Tibial nerve (tissue), 4 donors: ENCODE measurements at regions not wholly inside any gene's neighbourhood (a gene's known extent, or its start where the extent isn't known, plus 50 kb on each side); places are given as distances from the start of the nearest gene placed in this dataset.
"Not testable (repeated sequence)": the region's sequence is repeated elsewhere in the genome, so short reads cannot be mapped to it uniquely, and the experiment has no call there.

Experiments used
- DNase-seq, 2 donors: peaks; one replicate each; pipeline ENCODE4 v3.0.0-alpha.2; 2019; ENCODE audit warnings: low spot score in 2 of 2
- H3K27ac ChIP-seq, 4 donors: fragments of 200-600 bp; sonication (generic) in 3 of 4; one replicate each; pipeline ENCODE4 v1.5.1; 2017 to 2019; ENCODE audit warnings: mild to moderate bottlenecking in 1 of 4
- H3K27me3 ChIP-seq, 2 donors: fragments of 200-600 bp; sonication (generic) in 1 of 2; one replicate each; pipeline versions ENCODE4 v1.5.1 to v1.6.0; 2017 to 2019
- H3K36me3 ChIP-seq, 3 donors: fragments of 200-600 bp; sonication (generic); one replicate each; pipeline ENCODE4 v1.5.1; 2018 to 2019
- H3K4me1 ChIP-seq, 4 donors: fragments of 200-600 bp; sonication (generic) in 3 of 4; one replicate each; pipeline ENCODE4 v1.5.1; 2017 to 2019
- H3K4me3 ChIP-seq, 4 donors: fragments of 200-600 bp; sonication (generic) in 3 of 4; one replicate each; pipeline ENCODE4 v1.5.1; 2017 to 2019; ENCODE audit warnings: mild to moderate bottlenecking in 1 of 4, moderate library complexity in 1 of 4
- H3K9me3 ChIP-seq, 4 donors: fragments of 200-600 bp; sonication (generic) in 3 of 4; one replicate each; pipeline ENCODE4 v1.5.1; 2017 to 2019
- EP300 ChIP-seq, 2 donors: sonication (generic); formaldehyde crosslinking; IDR thresholded peaks; one replicate each; pipeline ENCODE4 v1.6.1; 2017; ENCODE audit warnings: antibody characterized with exemption in 2 of 2, mild to moderate bottlenecking in 1 of 2
- POLR2A ChIP-seq, 2 donors: fragments of 450-650 bp; IDR thresholded peaks; one replicate each; pipeline ENCODE4 v1.6.1; 2017; ENCODE audit warnings: antibody characterized with exemption in 2 of 2, mild to moderate bottlenecking in 2 of 2, moderate library complexity in 2 of 2
- WGBS, 2 donors: methylation state at CpG; one replicate each; pipeline ENCODE4 v1.1.5; 2018; 5-methylcytosine and 5-hydroxymethylcytosine counted together
- TF ChIP-seq, protein P1 (sequence below), 5 experiments: fragments of 200-600 bp in 3 of 5; fragments of 450-650 bp in 2 of 5; sonication (generic) in 3 of 5; IDR thresholded peaks; one replicate each; pipeline ENCODE4 v1.5.1; 2016 to 2019; ENCODE audit warnings: antibody characterized with exemption in 5 of 5, mild to moderate bottlenecking in 3 of 5, moderate library complexity in 2 of 5

- WGBS, 2 donors = 55 to 58% methylated on average over 4 of the region's 4 CpGs
- no peaks in the 10 kb centered on the region for H3K36me3 ChIP-seq
These were observed 638.2 kb upstream of the LRRTM1 start for GRCh38 chr2:80942766-80943165.

DNA sequence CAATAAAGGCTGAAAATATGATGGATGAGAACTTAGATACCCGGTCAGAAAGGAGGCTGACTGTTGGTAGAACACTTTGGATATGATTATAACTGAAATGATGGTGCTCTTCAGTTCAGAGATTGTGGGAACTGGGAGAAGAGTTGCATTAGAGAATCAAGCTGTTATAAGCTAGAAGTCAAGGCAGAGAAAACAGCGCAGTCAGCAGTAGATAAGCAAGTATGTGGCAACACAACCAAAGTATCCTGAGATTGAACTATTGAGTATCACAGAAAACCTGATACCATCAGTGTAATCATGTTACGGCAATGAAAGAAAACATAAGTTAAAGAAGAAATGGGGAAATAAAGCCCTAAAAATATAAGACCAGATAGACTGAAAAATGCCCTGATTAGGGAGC lies 633.9 kb upstream of the LRRTM1 start:
- Histone ChIP-seq H3K9me3 (no peaks in the 10 kb centered on the region), H3K4me1 (no peaks in the 10 kb centered on the region), H3K4me3 (no peak overlapping the region), H3K27ac (no peak overlapping the region), H3K36me3 (no peaks in the 10 kb centered on the region), H3K27me3 (no peaks in the 10 kb centered on the region)
- DNase-seq = no peak
- TF ChIP-seq POLR2A (IDR thresholded peaks at IDR 0.05) (no peak), EP300 (IDR thresholded peaks at IDR 0.05) (no peak)
- TF ChIP-seq, protein P1, sequence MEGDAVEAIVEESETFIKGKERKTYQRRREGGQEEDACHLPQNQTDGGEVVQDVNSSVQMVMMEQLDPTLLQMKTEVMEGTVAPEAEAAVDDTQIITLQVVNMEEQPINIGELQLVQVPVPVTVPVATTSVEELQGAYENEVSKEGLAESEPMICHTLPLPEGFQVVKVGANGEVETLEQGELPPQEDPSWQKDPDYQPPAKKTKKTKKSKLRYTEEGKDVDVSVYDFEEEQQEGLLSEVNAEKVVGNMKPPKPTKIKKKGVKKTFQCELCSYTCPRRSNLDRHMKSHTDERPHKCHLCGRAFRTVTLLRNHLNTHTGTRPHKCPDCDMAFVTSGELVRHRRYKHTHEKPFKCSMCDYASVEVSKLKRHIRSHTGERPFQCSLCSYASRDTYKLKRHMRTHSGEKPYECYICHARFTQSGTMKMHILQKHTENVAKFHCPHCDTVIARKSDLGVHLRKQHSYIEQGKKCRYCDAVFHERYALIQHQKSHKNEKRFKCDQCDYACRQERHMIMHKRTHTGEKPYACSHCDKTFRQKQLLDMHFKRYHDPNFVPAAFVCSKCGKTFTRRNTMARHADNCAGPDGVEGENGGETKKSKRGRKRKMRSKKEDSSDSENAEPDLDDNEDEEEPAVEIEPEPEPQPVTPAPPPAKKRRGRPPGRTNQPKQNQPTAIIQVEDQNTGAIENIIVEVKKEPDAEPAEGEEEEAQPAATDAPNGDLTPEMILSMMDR (IDR thresholded peaks at IDR 0.05) = no peak
- WGBS, 2 donors = 80 to 95% methylated on average over 3 of the region's 3 CpGs

More at GRCh38 chr2:80942766-80943165, 638.2 kb upstream of the LRRTM1 start:
- Histone ChIP-seq H3K27ac (no peak overlapping the region), H3K9me3 (no peaks in the 10 kb centered on the region), H3K4me3 (no peak overlapping the region), H3K4me1 (no peaks in the 10 kb centered on the region), H3K27me3 (no peaks in the 10 kb centered on the region)
- TF ChIP-seq POLR2A (IDR thresholded peaks at IDR 0.05) (no peak), EP300 (IDR thresholded peaks at IDR 0.05) (no peak)
- TF ChIP-seq, protein P1 (IDR thresholded peaks at IDR 0.05) = no peak
- DNase-seq = no peak

- not testable (repeated sequence) for DNase-seq, H3K27ac ChIP-seq, H3K4me1 ChIP-seq, H3K27me3 ChIP-seq, H3K36me3 ChIP-seq, H3K4me3 ChIP-seq
- peaks cover 0 to 26% (median 4%) of the 10 kb centered on the region in 4 donors for H3K9me3 ChIP-seq
- 79 to 88% methylated on average over 6 of the region's 6 CpGs for WGBS, 2 donors
These were observed 627.3 kb upstream of the LRRTM1 start for GRCh38 chr2:80931820-80932219.

- DNase-seq = no peak
- Histone ChIP-seq H3K27me3 (no peaks in the 10 kb centered on the region), H3K27ac (no peak overlapping the region), H3K9me3 (peaks cover 0 to 26% (median 4%) of the 10 kb centered on the region in 4 donors), H3K4me1 (no peaks in the 10 kb centered on the region), H3K4me3 (no peak overlapping the region), H3K36me3 (no peaks in the 10 kb centered on the region)
- TF ChIP-seq, protein P1 (IDR thresholded peaks at IDR 0.05) = no peak
- 91 to 95% methylated on average over 1 of the region's 1 CpG for WGBS, 2 donors
These were observed 626.2 kb upstream of the LRRTM1 start for GRCh38 chr2:80930777-80931176.

DNA sequence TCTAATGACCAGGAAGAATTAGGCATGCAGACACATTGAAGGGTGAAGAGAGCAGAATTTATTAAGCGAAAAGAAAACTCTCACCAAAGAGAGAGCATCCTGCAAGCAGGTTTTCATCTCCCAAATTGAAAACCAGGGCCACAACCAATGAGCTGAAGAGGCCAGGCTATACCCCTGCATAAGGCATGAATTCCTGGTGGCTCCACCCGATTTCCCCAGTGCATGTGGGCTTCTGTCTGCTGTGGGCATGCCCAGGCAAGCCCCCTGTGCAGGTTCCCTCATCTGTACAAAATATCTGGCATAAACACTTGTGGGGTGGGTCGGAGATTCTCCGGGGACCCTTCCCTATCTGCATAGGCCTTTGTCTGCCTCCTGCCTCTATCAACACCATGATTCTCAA lies 621.6 kb upstream of the LRRTM1 start:
- H3K4me3 ChIP-seq = no peak overlapping the region
- TF ChIP-seq, protein P1 (IDR thresholded peaks at IDR 0.05) = no peak
- TF ChIP-seq POLR2A (IDR thresholded peaks at IDR 0.05) (no peak), EP300 (IDR thresholded peaks at IDR 0.05) (no peak)
- no peaks in the 10 kb centered on the region for H3K36me3 ChIP-seq
- DNase-seq = no peak
- H3K4me1 ChIP-seq = no peaks in the 10 kb centered on the region
- H3K9me3 ChIP-seq = peaks cover 0 to 25% (median 3%) of the 10 kb centered on the region in 4 donors
- no peaks in the 10 kb centered on the region for H3K27me3 ChIP-seq
- WGBS, 2 donors = 72 to 91% methylated on average over 4 of the region's 4 CpGs
- H3K27ac ChIP-seq = no peak overlapping the region

GRCh38 chr2:80896576-80896975 lies 592.0 kb upstream of the LRRTM1 start:
- Histone ChIP-seq H3K9me3 (no peaks in the 10 kb centered on the region), H3K27ac (no peak overlapping the region), H3K4me1 (peaks cover 0 to 14% (median 0%) of the 10 kb centered on the region in 4 donors), H3K27me3 (no peaks in the 10 kb centered on the region), H3K4me3 (no peak overlapping the region), H3K36me3 (no peaks in the 10 kb centered on the region)
- TF ChIP-seq, protein P1 (IDR thresholded peaks at IDR 0.05) = no peak
- no peak for TF ChIP-seq POLR2A (IDR thresholded peaks at IDR 0.05)
- no peak for TF ChIP-seq EP300 (IDR thresholded peaks at IDR 0.05)
- 73 to 91% methylated on average over 7 of the region's 7 CpGs for WGBS, 2 donors
- DNase-seq = no peak
